ENCODE measurements at regions not wholly inside any gene's neighbourhood (a gene's known extent, or its start where the extent isn't known, plus 50 kb on each side); places are given as distances from the start of the nearest gene placed in this dataset.
"Not testable (repeated sequence)": the region's sequence is repeated elsewhere in the genome, so short reads cannot be mapped to it uniquely, and the experiment has no call there.

DNA sequence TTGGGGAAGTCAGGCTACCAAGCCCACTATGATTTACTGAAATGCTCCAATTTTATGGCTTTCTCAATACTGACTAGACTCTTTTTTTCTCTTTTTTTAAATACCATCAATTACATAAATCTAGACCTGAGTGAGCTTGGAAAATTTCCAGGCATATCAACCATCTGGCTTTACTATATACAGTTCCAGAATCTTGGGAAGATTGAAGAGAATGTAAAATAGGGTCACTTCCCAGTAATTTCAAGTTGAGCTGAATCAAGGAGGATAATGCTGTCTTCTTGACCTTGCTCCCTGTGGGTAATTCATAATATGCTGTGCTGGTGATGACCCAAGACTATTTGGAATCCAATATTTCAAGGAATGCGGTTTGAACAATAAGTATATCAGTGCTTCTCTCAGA is 108.1 kb downstream of the MAP3K21 start:
- DNase-seq, result no peak

DNA sequence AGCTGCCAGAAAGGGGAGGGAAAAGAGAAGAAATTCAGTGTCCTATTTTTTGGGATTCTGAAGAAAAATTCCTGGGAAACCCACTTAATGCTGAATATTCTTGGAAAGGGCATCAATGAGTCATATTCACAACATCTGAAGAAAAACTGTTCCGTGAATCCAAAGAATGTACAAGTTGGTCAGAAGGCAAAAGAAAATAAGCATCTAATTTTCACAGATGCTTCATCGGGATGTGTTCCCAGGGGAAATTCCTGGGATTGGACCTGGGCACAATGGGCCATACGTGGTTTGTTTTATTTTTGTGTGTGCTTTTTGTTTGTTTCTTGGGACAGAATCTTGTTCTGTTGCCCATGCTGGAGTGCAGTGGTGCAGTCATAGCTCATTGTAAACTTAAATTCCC is 112.2 kb downstream of the MAP3K21 start:
- no peak for DNase-seq

DNA sequence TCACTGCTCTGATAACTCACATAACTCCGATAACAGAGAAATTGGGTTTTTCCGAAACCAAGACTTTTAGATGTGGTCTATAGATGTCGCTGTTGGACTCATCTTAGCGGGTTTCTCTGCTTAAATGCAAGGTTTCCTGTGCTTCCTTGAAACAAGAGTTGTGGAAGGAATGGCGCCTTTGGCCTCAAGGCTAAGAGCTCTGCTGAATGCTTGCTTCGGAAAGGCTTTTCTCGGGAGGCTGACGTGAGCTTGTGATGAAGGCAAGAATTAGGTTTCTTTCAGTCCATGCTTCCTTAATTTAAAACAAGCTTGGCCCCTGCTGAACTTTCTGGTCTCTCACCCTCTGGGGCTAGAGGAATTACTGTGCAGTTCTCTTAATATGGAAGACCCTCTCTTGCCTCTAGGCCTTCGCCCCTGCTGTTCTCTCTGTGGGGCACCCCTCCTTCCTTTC is 113.5 kb downstream of the MAP3K21 start:
- peak; percentile 27 for DNase-seq

DNA sequence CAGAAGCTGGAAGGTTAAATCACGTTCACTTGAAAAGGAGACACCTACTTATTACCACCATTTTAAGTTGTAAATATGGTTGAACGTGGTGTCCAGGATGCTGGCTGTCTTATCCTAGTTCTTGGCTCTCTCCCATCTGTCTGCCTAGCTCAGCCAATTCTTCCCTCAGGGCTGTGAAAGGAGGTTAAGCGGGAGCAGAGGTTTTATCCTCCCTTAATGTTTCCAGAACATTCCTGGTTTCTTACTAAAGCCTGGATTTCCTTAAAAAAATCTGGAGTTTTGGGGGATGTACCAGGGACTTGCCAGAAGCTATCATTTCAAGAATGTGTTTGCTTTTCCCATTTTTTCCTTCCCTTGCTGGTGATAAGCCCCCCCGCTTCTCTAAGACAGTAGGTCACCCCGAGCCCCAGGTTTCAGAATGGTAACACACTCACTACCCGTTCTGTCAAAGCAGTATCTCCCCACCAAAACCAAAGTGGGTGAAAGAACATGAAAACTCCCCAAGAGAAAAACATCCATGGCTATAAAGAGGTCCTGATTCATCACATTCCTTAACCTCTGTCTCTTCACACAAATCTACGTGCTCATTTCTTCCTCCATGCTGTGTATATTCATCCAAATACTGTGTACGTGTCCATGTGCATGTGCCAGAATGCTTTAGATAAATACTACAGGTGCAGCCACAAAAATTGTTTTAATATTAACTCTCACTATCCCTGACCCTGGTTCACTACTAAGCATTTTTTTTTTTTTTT is 114.7 kb downstream of the MAP3K21 start:
- no peak for DNase-seq

DNA sequence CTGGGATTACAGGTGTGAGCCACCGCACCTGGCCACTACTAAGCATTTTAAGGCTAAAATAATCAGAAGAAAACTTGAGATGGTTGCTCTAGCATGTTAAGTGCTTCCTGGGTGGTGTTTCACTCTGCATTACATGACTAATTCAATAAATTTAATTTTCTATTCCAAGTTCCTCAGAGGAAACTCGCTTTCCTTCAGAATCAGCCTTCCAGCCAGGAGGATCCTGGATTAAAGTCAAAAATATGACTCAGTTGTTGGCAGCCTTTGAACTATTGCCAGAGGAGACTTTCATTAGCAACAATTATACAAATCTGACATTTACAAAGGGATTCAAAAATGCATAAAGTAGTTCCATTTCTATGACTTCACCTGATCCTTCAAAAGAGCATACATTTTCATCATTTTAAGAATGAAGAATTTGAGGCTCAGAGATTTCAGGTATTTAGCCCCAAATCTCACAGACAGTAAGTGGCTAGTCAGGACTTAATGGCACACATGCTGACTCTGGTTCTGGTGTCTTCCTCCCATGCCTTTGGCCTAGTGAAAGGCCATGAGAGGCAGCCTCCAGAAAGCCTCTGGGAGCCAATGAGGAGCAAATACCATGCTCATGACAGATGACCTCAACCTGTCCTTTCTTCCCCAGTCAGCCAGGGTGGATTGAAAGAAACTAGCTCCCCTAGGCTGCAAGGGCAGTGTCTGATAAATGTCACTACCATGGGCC is 115.7 kb downstream of the MAP3K21 start:
- no peak for DNase-seq

DNA sequence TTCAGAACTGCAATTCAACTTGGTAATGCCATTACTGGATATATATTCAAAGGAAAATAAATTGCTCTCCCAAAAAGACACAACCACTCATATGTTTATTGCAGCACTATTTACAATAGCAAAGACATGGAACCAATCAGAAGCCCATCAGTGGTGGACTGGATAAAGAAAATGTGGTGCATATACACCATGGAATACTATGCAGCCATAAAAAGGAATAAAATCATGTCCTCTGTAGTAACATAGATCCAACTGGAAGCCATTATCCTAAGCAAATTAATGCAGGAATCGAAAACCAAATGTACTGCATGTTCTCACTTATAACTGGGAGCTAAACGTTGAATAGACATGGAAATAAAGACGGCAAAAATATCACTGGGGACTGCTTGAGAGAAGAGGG is 117.0 kb downstream of the MAP3K21 start:
- DNase-seq, result no peak

DNA sequence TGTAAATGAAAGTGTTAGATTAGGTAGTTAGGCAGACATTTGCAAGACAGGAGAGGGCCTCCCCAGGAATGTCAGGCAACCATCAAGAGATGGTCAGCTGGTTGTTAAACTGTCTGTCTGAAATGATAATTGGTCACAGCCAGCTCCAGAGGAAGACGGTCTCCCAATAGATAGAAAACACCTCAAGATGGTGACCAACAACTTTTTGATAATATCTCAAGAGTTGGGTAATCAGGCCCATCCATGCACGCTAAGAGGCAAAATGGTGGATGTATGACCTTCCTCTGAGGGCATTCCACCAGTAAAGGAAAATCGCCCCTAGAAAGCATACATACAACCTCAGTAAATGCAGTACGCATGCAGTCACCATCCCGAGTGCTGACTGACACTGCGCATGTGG is 118.2 kb downstream of the MAP3K21 start:
- DNase-seq, result no peak

DNA sequence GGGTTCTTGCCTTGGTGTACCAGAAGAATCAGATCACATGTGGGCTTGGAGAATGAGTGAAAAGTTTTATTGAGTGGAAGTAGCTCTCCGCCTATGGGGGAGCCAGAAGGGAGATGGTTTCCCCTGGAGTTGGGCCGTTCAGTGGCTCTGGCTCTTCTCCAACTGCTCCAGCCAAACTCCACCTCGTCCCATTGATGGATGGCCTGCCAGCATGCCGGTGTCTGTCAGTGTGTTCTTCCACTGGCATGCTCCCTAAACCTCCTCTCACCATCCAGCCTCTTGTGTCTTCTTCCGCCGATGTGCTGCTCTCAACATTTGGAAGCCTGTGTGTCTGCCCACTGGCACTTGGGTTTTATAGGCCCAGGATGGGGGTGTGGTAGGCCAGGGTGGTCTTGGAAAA is 119.4 kb downstream of the MAP3K21 start:
- no peak for DNase-seq

DNA sequence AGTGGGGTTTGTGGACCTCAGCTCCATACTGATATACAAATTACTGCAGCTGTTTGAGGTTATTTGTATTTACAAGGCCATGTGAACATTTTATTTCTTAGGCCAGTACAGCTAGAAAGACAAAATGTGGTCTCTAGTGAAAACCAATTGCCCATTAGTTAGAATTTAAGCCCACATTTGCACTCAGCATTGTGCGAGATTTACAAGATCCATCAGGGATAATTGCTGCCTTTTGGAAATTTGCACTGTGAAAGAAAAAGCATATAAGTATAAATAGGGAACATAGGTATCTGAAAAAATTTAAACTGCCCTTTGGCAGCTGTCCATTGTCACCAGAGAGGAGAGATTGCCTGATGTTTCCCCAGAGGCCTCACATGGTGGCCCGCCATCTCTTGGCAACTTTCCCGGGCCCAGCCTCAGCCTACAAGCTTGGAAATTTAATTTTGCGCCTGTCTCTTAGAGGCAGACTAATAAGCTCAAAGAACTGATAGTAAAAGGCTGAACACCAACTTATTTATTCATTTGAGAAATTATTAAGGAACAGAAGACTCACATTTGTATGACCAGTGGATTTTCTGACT is 120.7 kb downstream of the MAP3K21 start:
- DNase-seq, result no peak

DNA sequence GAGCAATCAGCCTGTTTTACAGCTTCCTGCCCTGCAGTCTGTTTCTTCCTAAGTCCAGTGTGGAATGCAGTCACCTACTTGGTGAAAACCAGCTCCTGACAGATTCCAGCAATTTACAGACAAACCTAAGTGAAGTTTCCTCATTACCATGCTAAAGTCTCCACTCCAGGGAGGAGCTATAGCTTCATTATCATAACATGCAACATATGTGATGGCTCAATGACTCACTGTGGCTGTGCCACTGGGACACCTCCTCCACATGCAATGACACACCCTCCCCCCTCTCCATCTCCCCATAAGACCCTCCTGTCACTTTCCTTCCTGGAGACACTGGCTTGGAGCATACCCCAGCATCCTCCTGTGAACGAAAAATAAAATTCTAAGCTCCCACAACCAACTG is 125.2 kb downstream of the MAP3K21 start:
- DNase-seq, result no peak

DNA sequence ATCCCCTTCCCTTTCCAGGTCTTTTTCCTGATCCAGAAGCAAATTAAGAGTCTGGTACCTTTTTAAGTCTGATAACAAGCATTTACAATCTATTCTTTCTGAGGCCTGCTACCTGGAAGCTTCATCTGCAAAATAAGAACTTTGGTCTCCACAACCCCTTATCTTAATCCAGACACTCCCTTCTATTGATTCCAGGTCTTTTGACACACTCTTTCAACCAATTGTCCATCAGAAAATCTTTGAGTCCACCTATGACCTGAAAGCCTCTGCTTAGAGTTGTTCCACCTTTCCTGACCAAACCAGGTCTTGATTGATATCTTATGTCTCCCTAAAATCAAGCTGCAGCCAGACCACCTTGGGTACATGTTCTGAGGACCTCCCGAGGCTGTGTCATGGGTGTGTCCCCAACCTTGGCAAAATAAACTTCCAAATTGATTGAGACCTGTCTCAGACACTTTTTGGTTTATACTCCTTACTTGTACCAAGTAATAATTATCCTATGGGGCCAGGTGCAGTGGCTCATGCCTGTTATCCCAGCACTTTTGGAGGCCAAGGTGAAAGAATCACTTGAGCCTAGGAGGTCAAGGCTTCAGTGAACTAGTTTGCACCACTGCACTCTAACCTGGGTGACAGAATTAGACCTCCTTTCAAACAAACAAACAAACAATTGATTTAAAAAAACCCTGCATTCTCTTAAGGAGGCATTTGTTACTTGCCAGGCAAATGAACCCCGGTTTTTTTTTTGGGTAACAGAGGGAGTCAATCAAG is 126.1 kb downstream of the MAP3K21 start:
- DNase-seq, result no peak

DNA sequence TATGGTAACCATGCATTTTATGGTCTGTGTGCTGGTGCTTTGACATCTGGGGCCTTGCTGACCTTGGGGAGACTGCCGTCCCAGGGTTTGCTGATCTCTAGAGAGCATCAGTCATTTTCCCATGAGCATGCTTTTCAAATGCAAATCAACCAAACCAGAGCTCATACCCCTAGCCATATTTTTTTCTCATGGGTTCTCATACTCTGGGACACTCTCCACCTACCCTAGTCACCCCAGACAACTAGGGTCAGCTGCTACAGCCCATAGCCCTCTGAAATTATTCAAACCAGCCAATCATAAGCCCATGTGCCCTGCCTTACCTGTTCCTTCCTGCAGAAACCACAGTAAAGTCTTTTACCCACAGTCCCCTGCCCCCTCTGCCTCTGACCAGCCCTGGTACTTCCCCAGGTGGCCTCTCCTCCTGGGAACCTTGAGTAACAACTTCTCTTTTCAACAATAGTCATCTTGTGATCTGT is 132.0 kb downstream of the MAP3K21 start:
- DNase-seq, result no peak

DNA sequence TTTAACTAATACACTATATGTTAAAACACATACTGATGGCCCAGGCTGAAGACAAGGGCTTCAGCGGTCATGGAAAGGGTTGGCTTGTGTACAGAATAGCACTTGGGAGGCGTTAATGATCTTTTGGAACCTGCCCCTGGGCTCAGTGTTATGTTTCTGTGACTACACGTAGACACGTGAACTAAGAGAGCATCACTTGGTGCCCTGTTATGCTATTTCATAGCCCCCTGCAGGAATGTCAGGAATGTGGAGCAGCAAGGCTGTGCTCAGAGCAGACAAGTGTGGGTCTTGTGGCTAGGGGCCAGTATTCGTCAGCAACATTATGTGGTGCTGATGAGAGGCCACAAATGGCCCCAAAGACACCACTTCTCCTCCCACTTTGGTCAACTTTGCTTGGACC is 132.4 kb downstream of the MAP3K21 start:
- DNase-seq, result no peak

DNA sequence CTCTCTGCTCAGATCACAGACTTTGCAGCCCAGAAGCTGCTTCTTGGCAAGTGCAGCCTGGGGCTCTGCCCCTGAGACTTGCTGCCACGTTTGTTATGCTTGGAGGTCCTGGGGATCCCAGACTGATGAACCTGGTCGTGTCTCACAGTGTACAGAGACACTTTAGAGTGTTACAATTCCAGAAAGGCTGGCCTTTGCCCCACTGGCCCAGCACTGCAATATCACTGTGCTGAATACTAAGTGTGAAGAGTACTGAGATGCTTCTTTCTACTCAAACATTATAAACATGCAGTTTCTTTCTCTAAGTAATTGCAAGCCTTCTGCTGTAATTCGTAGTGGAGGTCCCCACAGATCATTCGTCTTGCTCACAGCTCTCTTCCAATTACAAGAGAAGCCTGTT is 133.2 kb downstream of the MAP3K21 start:
- DNase-seq, result no peak

DNA sequence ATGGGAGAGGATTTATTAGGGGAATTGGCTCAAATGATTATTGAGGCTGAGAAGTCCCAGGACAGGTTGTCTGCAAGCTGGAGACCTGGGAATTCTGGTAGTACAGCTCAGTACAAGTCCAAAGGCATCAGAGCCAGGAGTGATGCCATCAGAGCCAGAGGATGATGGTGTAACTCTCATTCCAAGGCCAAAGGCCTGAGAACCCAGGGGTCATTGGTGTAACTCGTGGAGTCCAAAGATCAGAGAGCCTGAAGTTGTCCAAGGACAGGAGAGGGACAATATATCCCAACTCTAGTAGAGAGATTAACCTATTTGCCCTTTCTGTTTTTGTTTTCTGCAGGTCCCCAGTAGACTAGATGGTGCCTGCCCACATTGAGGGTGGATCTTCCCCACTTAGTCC is 134.3 kb downstream of the MAP3K21 start:
- DNase-seq, result no peak

DNA sequence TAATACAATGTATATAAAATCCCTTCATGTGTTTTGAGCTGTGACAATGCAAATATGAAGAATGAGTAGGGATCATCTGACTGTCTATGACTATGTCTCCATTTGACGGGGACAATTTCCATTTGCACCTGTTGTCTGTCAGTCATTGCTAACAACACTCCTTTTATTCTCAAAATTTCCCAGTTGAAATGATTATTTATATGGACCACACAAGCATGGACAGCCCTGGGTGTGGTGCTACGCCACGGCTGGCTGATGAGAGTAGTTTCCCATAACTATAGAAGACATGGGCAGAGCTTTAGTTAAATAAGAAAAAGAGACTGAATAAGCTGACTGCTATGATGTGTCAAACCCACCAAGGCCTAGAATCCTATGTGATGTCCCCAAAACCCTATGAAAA is 135.8 kb downstream of the MAP3K21 start:
- no peak for DNase-seq

DNA sequence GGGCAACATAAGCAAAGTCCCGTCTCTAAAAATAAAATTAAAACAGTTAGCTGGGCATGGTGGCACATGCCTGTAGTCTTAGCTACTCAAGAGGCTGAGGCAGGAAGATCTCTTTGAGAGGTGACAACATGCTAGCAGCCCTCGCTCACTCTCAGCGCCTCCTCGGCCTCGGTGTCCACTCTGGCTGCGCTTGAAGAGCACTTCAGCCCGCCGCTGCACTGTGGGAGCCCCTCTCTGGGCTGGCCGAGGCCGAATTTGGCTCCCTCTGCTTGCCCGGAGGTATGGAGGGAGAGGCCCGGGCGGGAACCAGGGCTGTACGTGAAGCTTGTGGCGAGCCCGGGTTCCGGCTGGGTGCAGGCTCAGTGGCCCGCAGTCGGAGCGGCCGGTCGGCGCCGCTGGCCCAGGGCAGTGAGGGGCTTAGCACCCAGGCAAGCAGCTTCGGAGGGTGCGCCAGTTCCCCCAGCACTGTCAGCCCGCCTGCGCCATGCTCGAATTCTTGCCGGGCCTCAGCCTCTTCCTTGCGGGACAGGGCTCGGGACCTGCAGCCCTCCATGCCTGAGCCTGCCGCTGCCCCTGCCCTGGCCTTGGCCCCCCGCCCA is 138.3 kb downstream of the MAP3K21 start:
- no peak for DNase-seq

DNA sequence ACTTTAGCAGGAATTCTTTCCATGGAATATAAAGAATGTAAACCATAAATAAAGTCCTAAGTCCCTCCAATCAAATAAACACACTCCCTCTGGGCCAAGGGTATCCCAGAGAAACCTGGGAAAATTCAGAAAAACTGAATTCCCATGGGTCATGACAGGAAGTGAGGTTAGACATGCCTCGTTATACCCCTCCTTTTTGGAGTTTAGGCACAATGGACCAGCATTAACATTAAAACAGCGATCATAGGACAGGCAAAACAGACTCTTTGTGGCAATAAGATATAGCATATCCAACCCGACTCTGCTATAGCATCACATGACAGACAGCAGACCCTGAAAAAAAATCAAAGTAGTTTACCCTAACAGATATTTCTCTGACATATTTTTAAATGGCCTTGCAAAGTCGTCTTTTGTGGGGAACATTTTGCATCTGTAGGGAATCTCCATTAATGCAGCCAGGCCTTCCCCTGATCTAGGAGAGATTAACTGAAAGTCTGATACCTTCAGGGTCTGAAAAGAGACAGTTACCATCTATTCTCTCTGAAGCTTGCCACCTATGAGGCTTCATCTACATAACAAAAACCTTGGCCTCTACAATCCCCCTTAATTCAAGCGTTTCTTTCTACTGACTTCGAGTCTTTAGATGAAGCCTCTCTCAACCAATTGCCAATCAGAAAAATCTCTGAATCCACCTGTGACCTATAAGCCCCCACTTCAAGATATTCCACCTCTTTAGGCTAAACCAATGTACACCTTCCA is 143.0 kb upstream of the KCNK1 start:
- no peak for DNase-seq

DNA sequence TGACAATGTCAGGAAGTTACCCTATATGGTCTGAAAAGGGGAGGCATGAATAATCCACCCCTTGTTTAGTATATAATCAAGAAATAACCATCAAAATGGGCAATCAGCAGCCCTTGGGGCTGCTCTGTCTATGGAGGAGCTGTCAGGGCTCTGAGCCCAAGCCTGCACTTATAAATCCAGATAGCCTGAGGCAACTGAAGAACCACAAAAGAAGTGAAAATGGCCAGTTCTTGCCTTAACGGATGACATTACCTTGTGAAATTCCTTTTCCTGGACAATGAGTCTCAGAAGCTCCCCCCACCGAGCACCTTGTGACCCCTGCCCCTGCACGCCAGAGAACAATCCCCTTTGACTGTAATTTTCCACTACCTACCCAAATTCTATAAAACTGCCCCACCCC is 142.1 kb upstream of the KCNK1 start:
- not testable (repeated sequence) for DNase-seq

DNA sequence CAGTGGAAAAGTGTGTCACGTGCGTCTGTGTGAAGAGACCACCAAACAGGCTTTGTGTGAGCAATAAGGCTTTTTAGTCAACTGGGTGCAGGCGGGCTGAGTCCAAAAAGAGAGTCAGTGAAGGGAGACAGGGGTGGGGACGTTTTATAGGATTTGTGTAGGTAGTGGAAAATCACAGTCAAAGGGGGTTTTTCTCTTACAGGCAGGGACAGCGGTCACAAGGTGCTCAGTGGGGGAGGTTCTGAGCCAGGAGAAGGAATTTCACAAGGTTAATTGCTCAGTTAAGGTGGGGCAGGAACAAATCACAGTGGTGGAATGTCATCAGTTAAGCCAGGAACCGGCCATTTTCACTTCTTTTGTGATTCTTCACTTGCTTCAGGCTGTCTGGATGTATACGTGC is 141.1 kb upstream of the KCNK1 start:
- DNase-seq, result not testable (repeated sequence)

DNA sequence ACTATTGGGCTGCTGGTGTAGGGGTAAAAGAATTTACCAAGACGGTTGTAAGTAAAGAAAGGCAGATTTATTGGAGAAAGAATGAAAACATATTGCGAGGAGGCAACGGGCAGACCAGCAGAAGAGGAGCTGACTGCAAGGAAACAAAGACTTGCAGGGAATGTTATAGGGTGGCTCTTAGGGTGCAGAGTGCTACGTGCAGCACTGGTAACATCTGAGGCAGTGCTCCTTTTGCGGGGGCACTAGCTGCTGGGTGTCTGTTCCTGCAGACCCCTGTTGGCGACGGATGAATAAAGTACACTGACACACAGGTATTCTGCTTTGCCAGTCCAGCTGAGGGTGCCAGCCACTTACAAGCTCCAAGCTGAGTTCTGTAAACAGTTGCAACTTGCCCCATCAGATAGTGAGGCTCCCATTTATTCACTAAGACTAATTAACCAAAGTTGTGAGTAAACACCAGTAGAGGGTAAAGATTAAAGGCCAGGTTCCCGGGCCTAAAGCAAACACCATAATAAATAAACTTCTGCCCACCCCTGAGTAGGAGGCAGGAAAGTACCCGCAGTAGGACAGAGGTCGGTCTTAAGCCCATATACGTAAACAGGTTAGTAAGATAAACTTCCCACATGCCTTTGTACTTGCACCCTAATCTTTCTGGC is 140.2 kb upstream of the KCNK1 start:
- DNase-seq, result no peak

DNA sequence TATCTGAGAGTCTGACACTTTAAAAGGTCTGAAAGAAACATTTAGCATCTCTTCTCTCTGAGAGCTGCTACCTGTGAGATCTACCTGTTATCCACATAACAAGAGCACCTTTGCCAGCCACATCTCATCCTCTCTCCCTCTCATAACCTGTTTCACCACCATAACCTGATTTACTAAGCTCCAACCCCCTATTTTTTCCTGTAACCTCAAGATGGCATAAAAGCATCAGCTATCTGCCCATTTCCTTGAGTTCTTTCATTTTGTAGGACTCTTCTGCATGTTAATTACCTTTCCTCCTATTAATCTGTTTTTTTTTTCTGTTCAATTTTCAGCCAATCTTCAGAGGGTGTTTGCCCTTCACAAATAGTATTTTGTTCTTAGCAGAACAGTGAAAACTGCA is 136.5 kb upstream of the KCNK1 start:
- no peak for DNase-seq
